ENCODE measurements at regions not wholly inside any gene's neighbourhood (a gene's known extent, or its start where the extent isn't known, plus 50 kb on each side); places are given as distances from the start of the nearest gene placed in this dataset.
"Not testable (repeated sequence)": the region's sequence is repeated elsewhere in the genome, so short reads cannot be mapped to it uniquely, and the experiment has no call there.

DNA sequence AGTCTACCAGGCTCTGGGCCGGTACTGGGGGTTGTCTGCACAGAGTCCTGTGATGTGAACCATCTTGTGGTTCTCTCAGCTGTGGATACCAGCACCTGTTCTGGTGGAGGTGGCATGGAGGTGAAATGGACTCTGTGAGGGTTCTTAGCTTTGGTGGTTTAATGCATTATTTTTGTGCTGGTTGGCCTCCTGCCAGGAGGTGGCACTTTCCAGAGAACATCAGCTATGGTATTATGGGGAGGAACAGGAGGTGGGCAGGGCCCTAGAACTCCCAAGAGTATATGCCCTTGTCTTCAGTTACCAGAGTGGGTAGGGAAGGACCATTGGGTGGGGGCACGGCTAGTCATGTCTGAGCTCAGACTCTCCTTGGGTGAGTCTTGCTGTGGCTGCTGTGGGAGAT, 187.1 kb downstream of the ACTR3B start:
- H3K4me1 ChIP-seq (ENCODE audit: control insufficient read depth in 2 of 2, insufficient read depth in 2 of 2, low read length in 1 of 2); H3K27ac ChIP-seq (ENCODE audit: low read depth in 2 of 2, low read length in 1 of 2); H3K4me3 ChIP-seq (ENCODE audit: low read depth in 1 of 2, low read length in 2 of 2); H3K9me3 ChIP-seq (ENCODE audit: control insufficient read depth in 2 of 2, insufficient read depth in 1 of 2, low read depth in 1 of 2, low read length in 1 of 2); H3K36me3 ChIP-seq (ENCODE audit: control insufficient read depth in 2 of 2, insufficient read depth in 2 of 2, low read length in 1 of 2); H3K27me3 ChIP-seq (ENCODE audit: control insufficient read depth in 1 of 2, insufficient read depth in 2 of 2, low read length in 2 of 2): not testable (repeated sequence)
- WGBS, 2 donors, result 95 to 100% methylated on average over 2 of the region's 2 CpGs

- Histone ChIP-seq H3K36me3 (ENCODE audit: control insufficient read depth in 2 of 2, insufficient read depth in 2 of 2, low read length in 1 of 2) (no peaks in the 10 kb centered on the region), H3K27me3 (ENCODE audit: control insufficient read depth in 1 of 2, insufficient read depth in 2 of 2, low read length in 2 of 2) (no peaks in the 10 kb centered on the region), H3K9me3 (ENCODE audit: control insufficient read depth in 2 of 2, insufficient read depth in 1 of 2, low read depth in 1 of 2, low read length in 1 of 2) (peaks cover 0 to 3% of the 10 kb centered on the region in 2 donors), H3K4me1 (ENCODE audit: control insufficient read depth in 2 of 2, insufficient read depth in 2 of 2, low read length in 1 of 2) (no peaks in the 10 kb centered on the region), H3K27ac (ENCODE audit: low read depth in 2 of 2, low read length in 1 of 2) (no peak overlapping the region), H3K4me3 (ENCODE audit: low read depth in 1 of 2, low read length in 2 of 2) (no peak overlapping the region)
- 48 to 54% methylated on average over 1 of the region's 1 CpG for WGBS, 2 donors
These were observed 188.1 kb downstream of the ACTR3B start for GRCh38 chr7:152947686-152948085.

DNA sequence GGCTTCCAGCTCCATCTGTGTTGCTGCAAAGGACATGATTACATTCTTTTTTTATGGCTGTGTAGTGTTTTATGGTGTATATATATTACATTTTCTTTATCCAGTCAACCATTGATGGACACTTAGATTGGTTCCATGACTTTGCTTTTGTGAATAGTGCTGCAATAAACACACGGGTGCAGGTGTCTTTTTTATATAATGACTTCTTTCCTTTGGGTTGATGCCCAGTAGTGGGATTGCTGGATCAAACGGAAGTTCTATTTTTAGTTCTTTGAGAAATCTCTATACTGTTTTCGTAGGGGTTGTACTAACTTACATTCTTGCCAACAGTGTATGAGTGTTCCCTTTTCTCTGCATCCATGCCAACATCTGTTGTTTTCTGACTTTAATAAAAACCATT, 189.7 kb downstream of the ACTR3B start:
- WGBS, 2 donors, result 26 to 27% methylated on average over 3 of the region's 3 CpGs
- no peaks in the 10 kb centered on the region for H3K36me3 ChIP-seq (ENCODE audit: control insufficient read depth in 2 of 2, insufficient read depth in 2 of 2, low read length in 1 of 2)
- no peak overlapping the region for H3K27ac ChIP-seq (ENCODE audit: low read depth in 2 of 2, low read length in 1 of 2)
- peaks cover 0 to 3% of the 10 kb centered on the region in 2 donors for H3K9me3 ChIP-seq (ENCODE audit: control insufficient read depth in 2 of 2, insufficient read depth in 1 of 2, low read depth in 1 of 2, low read length in 1 of 2)
- H3K4me1 ChIP-seq (ENCODE audit: control insufficient read depth in 2 of 2, insufficient read depth in 2 of 2, low read length in 1 of 2), result no peaks in the 10 kb centered on the region
- no peaks in the 10 kb centered on the region for H3K27me3 ChIP-seq (ENCODE audit: control insufficient read depth in 1 of 2, insufficient read depth in 2 of 2, low read length in 2 of 2)
- no peak overlapping the region for H3K4me3 ChIP-seq (ENCODE audit: low read depth in 1 of 2, low read length in 2 of 2)

GRCh38 chr7:152949790-152950189, 190.2 kb downstream of the ACTR3B start:
- Histone ChIP-seq H3K27me3 (ENCODE audit: control insufficient read depth in 1 of 2, insufficient read depth in 2 of 2, low read length in 2 of 2) (no peaks in the 10 kb centered on the region), H3K4me3 (ENCODE audit: low read depth in 1 of 2, low read length in 2 of 2) (no peak overlapping the region), H3K27ac (ENCODE audit: low read depth in 2 of 2, low read length in 1 of 2) (no peak overlapping the region), H3K36me3 (ENCODE audit: control insufficient read depth in 2 of 2, insufficient read depth in 2 of 2, low read length in 1 of 2) (no peaks in the 10 kb centered on the region), H3K9me3 (ENCODE audit: control insufficient read depth in 2 of 2, insufficient read depth in 1 of 2, low read depth in 1 of 2, low read length in 1 of 2) (peaks cover 0 to 3% of the 10 kb centered on the region in 2 donors), H3K4me1 (ENCODE audit: control insufficient read depth in 2 of 2, insufficient read depth in 2 of 2, low read length in 1 of 2) (no peaks in the 10 kb centered on the region)
- 67 to 79% methylated on average over 4 of the region's 4 CpGs for WGBS, 2 donors

GRCh38 chr7:152956006-152956405, 196.5 kb downstream of the ACTR3B start:
- no peaks in the 10 kb centered on the region for H3K4me1 ChIP-seq (ENCODE audit: control insufficient read depth in 2 of 2, insufficient read depth in 2 of 2, low read length in 1 of 2)
- H3K27me3 ChIP-seq (ENCODE audit: control insufficient read depth in 1 of 2, insufficient read depth in 2 of 2, low read length in 2 of 2), result no peaks in the 10 kb centered on the region
- H3K36me3 ChIP-seq (ENCODE audit: control insufficient read depth in 2 of 2, insufficient read depth in 2 of 2, low read length in 1 of 2), result no peaks in the 10 kb centered on the region
- 73 to 83% methylated on average over 4 of the region's 4 CpGs for WGBS, 2 donors
- no peak overlapping the region for H3K4me3 ChIP-seq (ENCODE audit: low read depth in 1 of 2, low read length in 2 of 2)
- H3K9me3 ChIP-seq (ENCODE audit: control insufficient read depth in 2 of 2, insufficient read depth in 1 of 2, low read depth in 1 of 2, low read length in 1 of 2), result no peaks in the 10 kb centered on the region
- H3K27ac ChIP-seq (ENCODE audit: low read depth in 2 of 2, low read length in 1 of 2), result no peak overlapping the region

GRCh38 chr7:152959610-152960009, 200.1 kb downstream of the ACTR3B start:
- H3K4me1 ChIP-seq (ENCODE audit: control insufficient read depth in 2 of 2, insufficient read depth in 2 of 2, low read length in 1 of 2), result no peaks in the 10 kb centered on the region
- H3K36me3 ChIP-seq (ENCODE audit: control insufficient read depth in 2 of 2, insufficient read depth in 2 of 2, low read length in 1 of 2), result no peaks in the 10 kb centered on the region
- no peak overlapping the region for H3K27ac ChIP-seq (ENCODE audit: low read depth in 2 of 2, low read length in 1 of 2)
- WGBS, 2 donors, result 73 to 80% methylated on average over 5 of the region's 5 CpGs
- H3K27me3 ChIP-seq (ENCODE audit: control insufficient read depth in 1 of 2, insufficient read depth in 2 of 2, low read length in 2 of 2), result no peaks in the 10 kb centered on the region
- no peak overlapping the region for H3K4me3 ChIP-seq (ENCODE audit: low read depth in 1 of 2, low read length in 2 of 2)
- H3K9me3 ChIP-seq (ENCODE audit: control insufficient read depth in 2 of 2, insufficient read depth in 1 of 2, low read depth in 1 of 2, low read length in 1 of 2), result no peaks in the 10 kb centered on the region

DNA sequence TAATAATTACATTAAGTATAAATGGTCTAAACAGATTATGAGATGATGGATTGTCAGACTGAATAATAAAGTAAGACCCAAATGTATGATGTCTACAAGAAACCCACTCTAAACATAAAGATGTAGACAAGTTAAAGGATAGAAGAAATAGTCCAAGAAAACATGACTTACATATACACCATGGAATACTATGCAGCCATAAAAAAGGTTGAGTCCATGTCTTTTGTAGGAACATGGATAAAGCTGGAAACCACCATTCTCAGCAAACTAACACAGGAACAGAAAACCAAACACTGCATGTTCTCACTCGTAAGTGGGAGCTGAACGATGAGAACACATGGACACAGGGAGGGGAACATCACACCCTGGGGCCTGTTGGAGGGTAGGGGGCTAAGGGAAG, 202.2 kb downstream of the ACTR3B start:
- 76 to 93% methylated on average over 2 of the region's 2 CpGs for WGBS, 2 donors
- H3K27ac ChIP-seq (ENCODE audit: low read depth in 2 of 2, low read length in 1 of 2), result not testable (repeated sequence)

DNA sequence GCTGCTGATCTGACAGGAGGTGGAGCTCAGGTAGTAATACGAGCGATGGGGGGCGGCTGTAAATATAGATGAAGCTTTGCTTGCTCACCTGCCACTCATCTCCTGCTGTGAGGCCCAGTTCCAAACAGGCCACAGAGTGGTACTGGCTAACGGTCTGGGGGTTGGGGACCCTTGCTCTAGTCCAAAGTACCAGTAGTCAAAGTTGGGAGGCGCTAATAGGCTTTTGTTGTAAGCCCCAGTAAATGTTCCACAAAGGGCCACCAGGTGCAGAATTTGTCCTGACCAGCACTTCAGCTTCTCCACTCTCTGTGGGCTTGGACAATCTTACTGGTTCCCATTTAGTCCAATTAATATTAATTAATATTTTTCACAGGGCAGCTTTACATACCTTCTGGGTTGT, 206.6 kb downstream of the ACTR3B start:
- Histone ChIP-seq H3K27ac (ENCODE audit: low read depth in 2 of 2, low read length in 1 of 2) (no peak overlapping the region), H3K9me3 (ENCODE audit: control insufficient read depth in 2 of 2, insufficient read depth in 1 of 2, low read depth in 1 of 2, low read length in 1 of 2) (no peaks in the 10 kb centered on the region), H3K4me3 (ENCODE audit: low read depth in 1 of 2, low read length in 2 of 2) (no peak overlapping the region), H3K27me3 (ENCODE audit: control insufficient read depth in 1 of 2, insufficient read depth in 2 of 2, low read length in 2 of 2) (no peaks in the 10 kb centered on the region), H3K4me1 (ENCODE audit: control insufficient read depth in 2 of 2, insufficient read depth in 2 of 2, low read length in 1 of 2) (no peaks in the 10 kb centered on the region), H3K36me3 (ENCODE audit: control insufficient read depth in 2 of 2, insufficient read depth in 2 of 2, low read length in 1 of 2) (no peaks in the 10 kb centered on the region)
- 77 to 81% methylated on average over 5 of the region's 5 CpGs for WGBS, 2 donors

More for the DNA sequence above, 202.2 kb downstream of the ACTR3B start:
- not testable (repeated sequence) for H3K4me3 ChIP-seq (ENCODE audit: low read depth in 1 of 2, low read length in 2 of 2); H3K9me3 ChIP-seq (ENCODE audit: control insufficient read depth in 2 of 2, insufficient read depth in 1 of 2, low read depth in 1 of 2, low read length in 1 of 2); H3K4me1 ChIP-seq (ENCODE audit: control insufficient read depth in 2 of 2, insufficient read depth in 2 of 2, low read length in 1 of 2); H3K36me3 ChIP-seq (ENCODE audit: control insufficient read depth in 2 of 2, insufficient read depth in 2 of 2, low read length in 1 of 2); H3K27me3 ChIP-seq (ENCODE audit: control insufficient read depth in 1 of 2, insufficient read depth in 2 of 2, low read length in 2 of 2)

DNA sequence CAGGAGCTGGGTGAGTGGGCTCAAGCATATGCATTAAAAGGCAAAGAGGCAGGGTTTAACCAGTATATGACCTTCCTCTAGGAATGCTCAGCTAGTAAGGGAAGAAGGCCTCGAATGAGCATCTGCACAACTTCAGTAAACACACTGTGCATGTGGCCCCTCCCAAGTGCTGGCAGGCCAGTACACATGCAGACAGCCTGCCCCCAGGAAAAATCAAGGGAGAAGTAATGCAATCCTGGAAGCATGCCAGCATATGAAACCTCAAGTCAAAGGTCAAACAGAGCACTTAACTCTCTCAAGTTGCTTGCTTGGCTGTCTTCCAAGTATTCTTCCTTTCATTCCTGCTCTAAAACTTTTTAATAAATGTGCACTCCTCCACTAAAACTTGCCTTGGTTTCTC, 208.4 kb downstream of the ACTR3B start:
- Histone ChIP-seq H3K27ac (ENCODE audit: low read depth in 2 of 2, low read length in 1 of 2) (no peak overlapping the region), H3K36me3 (ENCODE audit: control insufficient read depth in 2 of 2, insufficient read depth in 2 of 2, low read length in 1 of 2) (no peaks in the 10 kb centered on the region), H3K9me3 (ENCODE audit: control insufficient read depth in 2 of 2, insufficient read depth in 1 of 2, low read depth in 1 of 2, low read length in 1 of 2) (no peaks in the 10 kb centered on the region), H3K27me3 (ENCODE audit: control insufficient read depth in 1 of 2, insufficient read depth in 2 of 2, low read length in 2 of 2) (no peaks in the 10 kb centered on the region), H3K4me3 (ENCODE audit: low read depth in 1 of 2, low read length in 2 of 2) (no peak overlapping the region), H3K4me1 (ENCODE audit: control insufficient read depth in 2 of 2, insufficient read depth in 2 of 2, low read length in 1 of 2) (no peaks in the 10 kb centered on the region)
- WGBS, 2 donors, result 49 to 64% methylated on average over 1 of the region's 1 CpG

DNA sequence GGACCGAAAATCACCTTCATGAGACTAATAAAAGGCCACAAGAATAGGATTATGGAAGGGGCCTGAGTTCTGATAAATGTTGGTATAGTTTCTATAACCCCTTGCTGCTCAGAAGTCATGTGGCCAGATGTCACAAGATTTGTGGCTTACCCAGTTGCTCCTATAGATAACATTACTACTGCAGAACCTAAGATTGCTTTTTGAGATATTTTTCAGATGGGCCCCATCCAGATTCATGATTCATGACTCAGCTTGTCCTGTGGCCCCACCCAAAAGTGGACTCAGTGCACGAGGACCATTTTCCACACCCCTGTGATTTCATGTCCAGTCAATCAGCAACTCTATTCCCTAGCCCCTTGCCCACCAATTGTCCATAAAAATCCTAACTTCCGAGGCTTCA, 209.0 kb downstream of the ACTR3B start:
- Histone ChIP-seq H3K27me3 (ENCODE audit: control insufficient read depth in 1 of 2, insufficient read depth in 2 of 2, low read length in 2 of 2) (no peaks in the 10 kb centered on the region), H3K27ac (ENCODE audit: low read depth in 2 of 2, low read length in 1 of 2) (no peak overlapping the region), H3K36me3 (ENCODE audit: control insufficient read depth in 2 of 2, insufficient read depth in 2 of 2, low read length in 1 of 2) (no peaks in the 10 kb centered on the region), H3K4me3 (ENCODE audit: low read depth in 1 of 2, low read length in 2 of 2) (no peak overlapping the region), H3K4me1 (ENCODE audit: control insufficient read depth in 2 of 2, insufficient read depth in 2 of 2, low read length in 1 of 2) (no peaks in the 10 kb centered on the region), H3K9me3 (ENCODE audit: control insufficient read depth in 2 of 2, insufficient read depth in 1 of 2, low read depth in 1 of 2, low read length in 1 of 2) (no peaks in the 10 kb centered on the region)
- 63 to 68% methylated on average over 3 of the region's 3 CpGs for WGBS, 2 donors
